SK-N-SH (cell line): ENCODE measurements at regions not wholly inside any gene's neighbourhood (a gene's known extent, or its start where the extent isn't known, plus 50 kb on each side); places are given as distances from the start of the nearest gene placed in this dataset.

ENCODE experiments used
- CTCF ChIA-PET: fragments of 300-600, 350-600 bp; formaldehyde crosslinking; extraction: SDS; loops from one replicate; lab custom pipeline; 2021; lab: Yijun Ruan, JAX
- POLR2A ChIA-PET: fragments of 350-600 bp; sonication (Branson Sonifier 250); formaldehyde crosslinking; extraction: SDS; loops from one replicate; lab custom pipeline; 2020; ENCODE audit warnings: antibody characterized with exemption, inconsistent platforms; lab: Yijun Ruan, JAX
- DNase-seq: peaks from one replicate; pipeline ENCODE4 v3.0.0; 2012
- H2AFZ ChIP-seq: fragments of 200-600 bp; sonication (generic); 2 replicates; pipeline ENCODE4 v1.8.1; 2016; ENCODE audit warnings: antibody characterized with exemption, mild to moderate bottlenecking, low read depth
- H3F3A ChIP-seq: fragments of 200-600 bp; sonication (generic); replicated peaks from 2 replicates; pipeline ENCODE3; 2016; ENCODE audit warnings: antibody characterized with exemption, mild to moderate bottlenecking; ENCODE audit not compliant: insufficient read depth
- H3K27ac ChIP-seq, 2 experiments: fragments of 200-500 bp in 1 of 2; fragments of 200-600 bp in 1 of 2; sonication (Bioruptor generic) in 1 of 2; sonication (generic), shearing (Covaris generic) in 1 of 2; 2 replicates each; pipeline versions ENCODE4 v1.5.1 to v1.6.1; 2014 to 2016; ENCODE audit warnings: low read depth in 2 of 2, inconsistent platforms in 1 of 2, low read length in 1 of 2, mild to moderate bottlenecking in 1 of 2, mixed read lengths in 1 of 2
- H3K27me3 ChIP-seq: fragments of 200-600 bp; sonication (generic), shearing (Covaris generic); 2 replicates; pipeline ENCODE4 v1.6.1; 2016; ENCODE audit warnings: mixed run types; ENCODE audit not compliant: insufficient read depth
- H3K36me3 ChIP-seq, 2 experiments: fragments of 200-500 bp in 1 of 2; fragments of 200-600 bp in 1 of 2; sonication (Bioruptor generic) in 1 of 2; sonication (generic) in 1 of 2; replicated peaks in 1 of 2; 2 replicates each; pipeline versions ENCODE3 to v1.5.1; 2014 to 2016; ENCODE audit warnings: low read length in 1 of 2, mild to moderate bottlenecking in 1 of 2; ENCODE audit not compliant: insufficient read depth in 2 of 2, control insufficient read depth in 1 of 2
- H3K4me1 ChIP-seq, 2 experiments: fragments of 200-500 bp in 1 of 2; fragments of 200-600 bp in 1 of 2; sonication (Bioruptor generic) in 1 of 2; sonication (generic), shearing (Covaris generic) in 1 of 2; 2 replicates each; pipeline versions ENCODE4 v1.5.1 to v1.6.1; 2014 to 2016; ENCODE audit warnings: low read depth in 1 of 2, low read length in 1 of 2, mixed run types in 1 of 2; ENCODE audit not compliant: insufficient read depth in 2 of 2, control insufficient read depth in 1 of 2
- H3K4me2 ChIP-seq: fragments of 200-600 bp; sonication (generic), shearing (Covaris generic); 2 replicates; pipeline ENCODE4 v1.6.1; 2017; ENCODE audit warnings: mixed run types
- H3K4me3 ChIP-seq, 2 experiments: fragments of 200-500 bp in 1 of 2; fragments of 200-600 bp in 1 of 2; sonication (Bioruptor generic) in 1 of 2; sonication (generic), shearing (Covaris generic) in 1 of 2; 2 replicates each; pipeline versions ENCODE4 v1.5.1 to v1.8.1; 2014 to 2016; ENCODE audit warnings: low read depth in 2 of 2, inconsistent platforms in 1 of 2, low read length in 1 of 2, mild to moderate bottlenecking in 1 of 2, mixed read lengths in 1 of 2, moderate library complexity in 1 of 2
- H3K79me2 ChIP-seq: fragments of 200-600 bp; sonication (generic); 2 replicates; pipeline ENCODE4 v1.8.1; 2017; ENCODE audit warnings: mild to moderate bottlenecking; ENCODE audit not compliant: insufficient read depth
- H3K9ac ChIP-seq: fragments of 200-600 bp; sonication (generic); 2 replicates; pipeline ENCODE4 v1.6.1; 2017; ENCODE audit warnings: mixed run types
- H3K9me2 ChIP-seq: fragments of 200-600 bp; sonication (generic); 2 replicates; pipeline ENCODE4 v1.6.1; 2017; ENCODE audit warnings: mixed run types
- H3K9me3 ChIP-seq: fragments of 200-600 bp; sonication (generic); 2 replicates; pipeline ENCODE4 v1.6.1; 2017; ENCODE audit warnings: mixed run types, mild to moderate bottlenecking, moderate library complexity
- H4K20me1 ChIP-seq: fragments of 200-600 bp; sonication (generic); 2 replicates; pipeline ENCODE4 v1.6.1; 2017; ENCODE audit warnings: mild to moderate bottlenecking, mixed run types; ENCODE audit not compliant: insufficient read depth
- EP300 ChIP-seq, 2 experiments: IDR thresholded peaks; 2 replicates each; pipeline versions ENCODE4 v1.4.0 to v1.6.1; 2012; ENCODE audit warnings: borderline replicate concordance in 1 of 2, low read depth in 1 of 2, low read length in 1 of 2
- FOSL2 ChIP-seq: IDR thresholded peaks from 2 replicates; pipeline ENCODE4 v1.4.0; 2012; ENCODE audit warnings: low read depth, mild to moderate bottlenecking, moderate library complexity, borderline replicate concordance
- FOXJ3 ChIP-seq: sonication (generic); formaldehyde crosslinking; IDR thresholded peaks from 2 replicates; pipeline ENCODE4 v1.5.1; 2020; ENCODE audit warnings: mild to moderate bottlenecking, missing genetic modification reagents
- MXI1 ChIP-seq: IDR thresholded peaks from 2 replicates; pipeline ENCODE4 v1.6.1; 2012; ENCODE audit warnings: mild to moderate bottlenecking, low read depth, low read length, improper control_type of control experiment
- NRF1 ChIP-seq: IDR thresholded peaks from 2 replicates; pipeline ENCODE4 v1.6.1; 2012; ENCODE audit warnings: low read depth, mild to moderate bottlenecking, low read length
- POLR2AphosphoS5 ChIP-seq: IDR thresholded peaks from 2 replicates; pipeline ENCODE4 v1.6.1; 2012; ENCODE audit warnings: low read depth, low read length
- RCOR1 ChIP-seq: fragments of 150-350 bp; IDR thresholded peaks from 2 replicates; pipeline ENCODE4 v1.6.1; 2017; ENCODE audit warnings: antibody characterized with exemption, low read length
- REST ChIP-seq: IDR thresholded peaks from 2 replicates; pipeline ENCODE4 v1.6.1; 2012; ENCODE audit warnings: mild to moderate bottlenecking, low read depth, low read length, moderate library complexity
- SMC3 ChIP-seq: IDR thresholded peaks from 2 replicates; pipeline ENCODE4 v1.6.1; 2012; ENCODE audit warnings: low read depth, low read length, improper control_type of control experiment
- USF1 ChIP-seq: IDR thresholded peaks from 2 replicates; pipeline ENCODE4 v1.4.0; 2012; ENCODE audit warnings: low read depth, borderline replicate concordance
- ZBTB33 ChIP-seq: IDR thresholded peaks from 2 replicates; pipeline ENCODE4 v1.4.0; 2012; ENCODE audit warnings: low read depth, borderline replicate concordance
- WGBS: methylation state at CpG from one replicate; pipeline ENCODE4 v1.1.6; 2017; ENCODE audit warnings: low lambda C conversion rate; 5-methylcytosine and 5-hydroxymethylcytosine counted together
- TF ChIP-seq, protein P1 (sequence below): fragments of 200-600 bp; sonication (generic); IDR thresholded peaks from 2 replicates; pipeline ENCODE4 v1.6.1; 2017; ENCODE audit warnings: antibody characterized with exemption, mild to moderate bottlenecking, moderate library complexity

DNA sequence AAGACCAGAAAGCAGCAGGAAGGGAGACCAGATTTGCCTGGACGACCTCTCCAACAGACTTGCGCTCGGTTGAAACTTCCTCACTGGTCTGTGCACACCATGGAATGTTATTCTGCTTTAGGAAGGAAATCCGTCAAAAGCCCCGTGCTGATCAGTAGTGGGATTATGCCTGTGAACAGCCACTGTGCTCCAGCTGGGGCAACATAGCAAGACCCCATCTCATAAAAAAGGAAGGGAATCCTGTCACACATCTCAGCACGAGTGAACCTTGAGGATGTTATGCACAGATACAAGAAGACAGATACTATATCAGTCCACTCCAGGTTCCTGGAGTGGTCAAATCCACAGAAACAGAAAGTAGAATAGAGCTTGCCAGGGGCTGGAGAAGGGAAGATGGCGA is 86.9 kb upstream of the FOXC1 start:
- no peak overlapping the region for H2AFZ ChIP-seq
- 37% methylated on average over 6 of the region's 7 CpGs for WGBS
- H3K4me2 ChIP-seq, result no peak overlapping the region
- H3K27ac ChIP-seq, result no peak overlapping the region
- H3K4me3 ChIP-seq, result no peak overlapping the region; a peak in 1 of 4 replicates
- H3K36me3 ChIP-seq, result no peaks in the 10 kb centered on the region
- H4K20me1 ChIP-seq, result no peaks in the 10 kb centered on the region
- H3K9me2 ChIP-seq, result no peaks in the 10 kb centered on the region
- TF ChIP-seq RCOR1 (no peak), FOSL2 (no peak), MXI1 (no peak), USF1 (no peak), REST (no peak), FOXJ3 (CRISPR knock-in tag) (no peak), ZBTB33 (no peak), NRF1 (no peak), POLR2AphosphoS5 (no peak), SMC3 (no peak), EP300 (IDR thresholded peaks at IDR 0.05; ENCODE audit: borderline replicate concordance in 1 of 2, low read depth in 1 of 2, low read length in 1 of 2) (no peak)
- TF ChIP-seq, protein P1, sequence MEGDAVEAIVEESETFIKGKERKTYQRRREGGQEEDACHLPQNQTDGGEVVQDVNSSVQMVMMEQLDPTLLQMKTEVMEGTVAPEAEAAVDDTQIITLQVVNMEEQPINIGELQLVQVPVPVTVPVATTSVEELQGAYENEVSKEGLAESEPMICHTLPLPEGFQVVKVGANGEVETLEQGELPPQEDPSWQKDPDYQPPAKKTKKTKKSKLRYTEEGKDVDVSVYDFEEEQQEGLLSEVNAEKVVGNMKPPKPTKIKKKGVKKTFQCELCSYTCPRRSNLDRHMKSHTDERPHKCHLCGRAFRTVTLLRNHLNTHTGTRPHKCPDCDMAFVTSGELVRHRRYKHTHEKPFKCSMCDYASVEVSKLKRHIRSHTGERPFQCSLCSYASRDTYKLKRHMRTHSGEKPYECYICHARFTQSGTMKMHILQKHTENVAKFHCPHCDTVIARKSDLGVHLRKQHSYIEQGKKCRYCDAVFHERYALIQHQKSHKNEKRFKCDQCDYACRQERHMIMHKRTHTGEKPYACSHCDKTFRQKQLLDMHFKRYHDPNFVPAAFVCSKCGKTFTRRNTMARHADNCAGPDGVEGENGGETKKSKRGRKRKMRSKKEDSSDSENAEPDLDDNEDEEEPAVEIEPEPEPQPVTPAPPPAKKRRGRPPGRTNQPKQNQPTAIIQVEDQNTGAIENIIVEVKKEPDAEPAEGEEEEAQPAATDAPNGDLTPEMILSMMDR, result no peak
- DNase-seq, result no peak
- no peak overlapping the region for H3K9ac ChIP-seq
- H3F3A ChIP-seq, result no peaks in the 10 kb centered on the region
- H3K9me3 ChIP-seq, result no peaks in the 10 kb centered on the region
- CTCF ChIA-PET, result no interaction called here
- peaks cover 0 to 2% of the 10 kb centered on the region in 2 experiments; a peak in 1 of 4 replicates for H3K4me1 ChIP-seq
- POLR2A ChIA-PET, result no interaction called here
- H3K27me3 ChIP-seq, result peaks cover 32% of the 10 kb centered on the region
- no peaks in the 10 kb centered on the region for H3K79me2 ChIP-seq
